NAMALWA (cell line): ENCODE measurements at regions not wholly inside any gene's neighbourhood (a gene's known extent, or its start where the extent isn't known, plus 50 kb on each side); places are given as distances from the start of the nearest gene placed in this dataset.

Experiments used
- DNase-seq: peaks from one replicate; pipeline ENCODE4 v3.0.0-alpha.2; 2015; ENCODE audit warnings: low spot score

- DNase-seq, result no peak
These were observed 403.0 kb upstream of the ID2 start for GRCh38 chr2:8278709-8279354.

DNA sequence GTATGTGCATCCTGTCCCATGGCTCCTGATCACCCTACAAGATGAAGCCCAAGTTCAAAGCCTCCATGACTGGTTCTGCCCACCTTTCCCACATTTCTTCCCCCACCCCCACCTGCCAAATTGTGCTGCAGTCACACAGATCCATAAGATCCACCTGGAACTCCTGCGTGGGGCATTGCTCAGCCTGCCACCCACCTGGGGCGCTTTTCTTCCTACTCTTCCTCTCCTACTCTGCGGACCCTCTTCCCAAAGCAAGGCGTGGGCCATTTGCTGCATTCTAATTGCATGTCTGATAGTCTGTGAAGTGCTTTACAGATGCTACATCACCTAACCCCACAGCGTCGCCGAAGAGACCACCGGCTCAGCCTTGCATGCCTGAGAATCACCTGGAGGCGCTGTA is 402.4 kb upstream of the ID2 start:
- DNase-seq, result no peak

DNA sequence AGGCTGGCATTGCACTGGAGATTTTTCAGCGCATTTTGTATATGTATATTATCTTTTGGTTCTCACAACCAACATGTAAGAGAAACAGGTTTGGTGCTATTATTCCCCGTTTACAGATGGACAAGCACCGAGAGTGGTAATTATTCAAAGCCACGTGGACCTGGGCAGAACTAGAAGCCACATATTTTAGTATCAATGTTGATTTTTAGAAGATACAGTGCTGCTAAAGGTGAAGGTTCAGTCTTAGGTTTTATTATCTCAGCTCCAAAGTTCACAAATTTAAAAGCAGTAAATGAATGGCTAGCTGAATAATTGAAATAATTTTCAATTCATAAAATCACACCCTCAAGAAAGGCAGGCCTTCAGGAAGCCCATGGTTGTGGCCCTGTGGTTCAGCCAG is 400.6 kb upstream of the ID2 start:
- no peak for DNase-seq

DNA sequence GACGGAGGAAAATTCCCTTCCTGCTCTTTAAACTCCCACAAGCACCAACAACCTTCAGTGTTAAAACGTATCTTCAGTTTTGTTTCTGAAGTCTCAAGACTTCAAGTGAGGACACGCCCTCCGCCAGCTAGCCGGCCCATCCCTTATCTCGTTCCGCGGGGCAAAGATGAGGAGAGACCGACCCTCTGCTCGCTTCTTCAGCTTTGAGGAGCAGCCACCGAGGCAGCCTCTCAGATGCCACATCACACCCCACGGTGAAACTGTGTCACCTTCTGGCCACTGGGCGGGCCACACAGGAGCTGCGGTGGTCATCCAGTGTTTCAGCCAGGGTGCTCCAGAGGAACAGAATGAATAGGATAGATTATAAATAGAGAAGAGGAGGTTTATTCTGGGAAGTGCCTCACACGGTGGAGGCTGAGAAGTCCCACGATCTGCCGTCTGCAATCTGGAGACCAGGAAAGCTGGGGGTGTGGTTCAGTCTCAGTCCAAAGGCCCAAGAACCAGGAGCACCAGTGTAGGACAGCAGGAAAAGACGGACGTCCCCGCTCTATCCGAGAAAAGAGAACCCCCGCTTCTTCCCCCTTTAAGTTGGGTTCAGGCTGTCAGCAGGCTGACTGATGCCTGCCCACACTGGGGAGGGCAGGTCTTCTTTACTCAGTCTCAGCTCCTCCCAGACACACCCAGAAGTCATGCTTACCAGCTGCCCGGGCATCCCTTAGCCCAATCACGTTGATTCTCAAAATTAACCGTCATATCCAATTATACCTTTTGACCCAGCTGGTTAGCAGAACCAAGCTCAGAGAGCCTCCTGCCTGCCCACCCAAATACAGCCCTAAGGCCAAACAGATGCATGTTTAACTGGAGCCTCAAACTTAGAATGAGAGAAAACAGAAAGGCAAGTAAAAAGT is 399.7 kb upstream of the ID2 start:
- no peak for DNase-seq

- no peak for DNase-seq
These were observed 399.0 kb upstream of the ID2 start for GRCh38 chr2:8282858-8283252.

DNA sequence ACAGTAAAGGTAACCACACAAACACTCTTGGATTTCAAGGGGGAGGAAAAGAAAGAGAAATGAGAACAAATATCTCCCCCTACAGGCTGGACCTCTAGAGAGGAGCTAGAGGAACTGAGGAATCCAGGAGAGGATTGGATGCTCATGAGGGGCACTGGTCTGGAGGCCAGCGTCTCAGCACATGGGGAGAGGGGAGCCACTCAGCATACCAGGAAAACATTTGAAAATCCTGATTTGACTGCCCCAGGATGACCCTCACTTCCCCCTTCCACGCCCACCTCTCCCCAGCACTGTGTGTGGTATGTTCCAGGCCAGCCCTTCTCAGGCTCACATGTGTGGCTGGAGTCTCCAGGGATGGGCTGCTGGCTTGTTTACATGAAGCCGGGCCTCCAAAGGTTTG is 396.8 kb upstream of the ID2 start:
- no peak for DNase-seq

DNA sequence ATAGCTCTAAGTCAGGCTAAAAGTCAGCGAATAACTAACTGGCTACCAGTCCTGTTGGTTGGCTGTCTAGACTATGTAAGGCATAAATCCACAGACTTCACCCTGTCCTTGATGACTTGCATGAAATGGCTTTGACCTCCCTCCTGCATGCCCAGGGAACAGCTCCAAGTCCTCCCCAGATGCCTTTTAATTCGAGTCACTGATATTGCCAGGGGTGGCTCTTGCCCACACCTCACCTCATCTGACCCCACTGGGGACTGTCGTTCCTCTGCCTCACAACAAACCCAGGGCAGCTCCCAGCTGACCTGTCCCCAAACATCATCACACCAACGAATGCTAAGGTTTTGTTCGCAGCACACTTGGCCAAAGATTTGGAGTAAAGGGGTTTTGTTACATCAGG is 396.0 kb upstream of the ID2 start:
- DNase-seq, result no peak

GRCh38 chr2:8288206-8288605 is 393.6 kb upstream of the ID2 start:
- DNase-seq, result no peak

DNA sequence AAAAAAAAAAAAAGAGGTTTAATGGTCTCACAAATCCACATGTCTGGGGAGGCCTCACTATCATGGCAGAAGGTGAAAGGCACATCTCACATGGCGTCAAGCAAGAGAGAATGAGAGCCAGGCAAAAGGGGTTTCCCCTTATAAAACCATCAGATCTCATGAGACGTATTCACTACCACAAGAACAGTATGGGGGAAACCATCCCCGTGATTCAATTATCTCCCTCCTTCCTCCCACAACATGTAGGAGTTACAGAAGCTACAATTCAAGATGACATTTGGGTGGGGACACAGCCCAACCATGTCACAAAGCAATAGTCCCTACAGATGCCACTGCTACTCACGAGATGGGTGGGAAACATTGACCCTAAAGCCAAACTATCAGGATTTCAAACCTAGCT is 392.7 kb upstream of the ID2 start:
- DNase-seq, result no peak

DNA sequence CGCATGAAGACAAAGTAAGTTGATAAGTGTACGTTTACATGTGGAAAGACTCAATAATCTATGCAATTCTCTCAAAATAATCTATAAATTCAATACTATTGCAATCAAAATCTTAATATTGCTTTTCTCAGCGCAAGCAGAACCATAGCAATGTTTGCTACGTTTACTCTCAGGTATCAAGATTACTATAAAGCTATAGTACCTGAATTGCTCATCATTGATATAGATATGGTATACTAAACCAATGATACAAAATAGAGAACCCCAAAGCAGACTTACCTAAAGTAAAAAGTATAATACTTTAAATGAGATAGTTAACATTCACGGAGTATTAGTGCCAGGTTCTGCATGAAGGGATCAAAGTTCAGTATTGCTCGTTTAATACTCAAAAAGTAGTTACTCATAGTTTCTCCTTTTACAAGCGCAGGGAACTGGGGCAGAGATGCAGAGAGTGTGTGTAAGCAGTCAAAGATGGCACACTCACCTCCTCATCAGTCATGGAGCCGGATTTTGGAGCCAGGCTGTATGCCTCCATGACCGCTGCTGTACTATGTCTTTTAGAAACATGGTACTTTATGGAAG is 391.0 kb upstream of the ID2 start:
- DNase-seq, result no peak

- DNase-seq, result no peak
These were observed 385.6 kb upstream of the ID2 start for GRCh38 chr2:8296306-8296705.

DNA sequence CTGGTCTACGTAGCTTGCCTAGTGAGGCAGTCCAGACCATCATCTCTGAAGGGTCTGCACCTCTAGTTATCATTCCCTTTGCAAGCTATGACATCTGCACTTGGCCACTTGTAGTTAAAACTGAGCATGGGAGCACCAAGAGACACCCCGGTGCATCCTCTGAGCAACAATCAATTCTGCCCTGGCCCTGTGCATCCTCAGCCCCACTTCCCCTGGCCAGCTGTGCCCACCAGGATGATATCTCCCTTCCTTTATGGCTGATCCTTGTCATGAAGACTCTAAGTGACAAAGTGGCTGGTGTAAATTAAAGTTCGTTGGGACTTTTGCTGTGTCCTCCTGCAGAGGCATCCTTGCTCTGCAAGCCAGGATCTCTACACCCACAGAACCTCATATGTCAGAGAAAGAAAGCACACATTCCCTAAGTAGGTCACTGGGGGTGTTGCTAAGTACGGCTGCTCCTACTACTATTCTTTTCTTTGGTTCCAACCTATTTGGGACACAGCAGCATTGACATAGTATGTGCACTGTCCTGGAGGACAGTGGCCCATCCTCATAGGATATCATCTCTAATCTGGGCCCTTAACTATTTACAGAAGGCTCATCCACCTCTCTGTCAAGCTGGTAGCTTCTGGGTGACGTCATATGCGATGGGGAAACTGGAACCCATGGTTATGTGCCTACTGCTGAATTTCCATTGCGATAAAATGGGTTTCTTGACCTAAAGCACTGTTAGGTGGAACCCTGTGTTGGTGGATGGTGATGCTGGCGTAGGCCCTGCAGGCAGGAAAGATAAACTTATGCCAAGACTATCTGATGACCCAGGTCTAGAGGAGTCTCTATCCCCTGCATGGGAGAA is 384.3 kb upstream of the ID2 start:
- DNase-seq, result no peak

GRCh38 chr2:8298783-8299182 is 383.1 kb upstream of the ID2 start:
- DNase-seq, result peak; percentile 37

DNA sequence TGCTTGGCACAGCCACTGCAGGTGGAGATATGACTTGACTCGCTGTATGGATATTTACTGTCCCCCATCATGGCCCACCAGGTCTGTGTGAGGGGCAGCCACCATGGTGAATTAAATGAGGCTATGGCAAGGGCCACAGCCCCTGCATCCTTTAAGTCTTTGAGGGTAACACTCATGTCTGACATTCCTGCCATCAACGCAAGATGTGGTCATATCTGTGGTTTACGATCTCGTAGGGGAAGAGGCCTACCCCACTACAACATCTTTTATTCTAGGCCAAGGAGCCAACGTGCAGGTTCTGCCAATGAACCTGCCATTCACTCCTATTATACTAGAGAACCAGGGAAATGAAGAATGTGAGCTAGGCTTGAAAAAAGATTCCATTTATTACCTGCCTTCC is 381.6 kb upstream of the ID2 start:
- DNase-seq, result no peak

- DNase-seq, result no peak
These were observed 381.0 kb upstream of the ID2 start for GRCh38 chr2:8300905-8301304.

DNA sequence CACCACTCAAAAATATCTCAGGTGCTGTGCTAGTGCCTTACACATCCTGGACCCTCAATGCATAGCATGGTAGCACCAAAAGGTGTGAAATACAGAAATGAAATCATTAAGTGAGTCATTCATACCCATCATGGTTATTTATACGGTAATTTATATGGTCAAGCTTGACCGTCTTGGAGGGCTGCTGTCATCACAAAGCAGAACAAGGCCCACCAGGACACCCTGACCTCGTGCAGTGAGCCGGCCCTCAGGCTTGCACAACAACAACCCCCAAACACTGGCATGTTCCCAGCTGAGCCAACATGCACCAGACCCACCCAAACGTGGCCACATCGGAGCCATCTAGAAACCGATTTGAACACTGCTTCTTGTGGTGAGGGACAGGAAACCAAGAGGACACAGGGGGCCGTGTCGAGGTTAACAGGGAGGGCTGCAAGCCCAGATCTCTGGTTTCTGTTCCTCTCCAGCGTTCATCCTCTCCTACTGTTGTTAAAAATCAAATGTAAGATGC is 378.5 kb upstream of the ID2 start:
- peak; percentile 88 for DNase-seq

DNA sequence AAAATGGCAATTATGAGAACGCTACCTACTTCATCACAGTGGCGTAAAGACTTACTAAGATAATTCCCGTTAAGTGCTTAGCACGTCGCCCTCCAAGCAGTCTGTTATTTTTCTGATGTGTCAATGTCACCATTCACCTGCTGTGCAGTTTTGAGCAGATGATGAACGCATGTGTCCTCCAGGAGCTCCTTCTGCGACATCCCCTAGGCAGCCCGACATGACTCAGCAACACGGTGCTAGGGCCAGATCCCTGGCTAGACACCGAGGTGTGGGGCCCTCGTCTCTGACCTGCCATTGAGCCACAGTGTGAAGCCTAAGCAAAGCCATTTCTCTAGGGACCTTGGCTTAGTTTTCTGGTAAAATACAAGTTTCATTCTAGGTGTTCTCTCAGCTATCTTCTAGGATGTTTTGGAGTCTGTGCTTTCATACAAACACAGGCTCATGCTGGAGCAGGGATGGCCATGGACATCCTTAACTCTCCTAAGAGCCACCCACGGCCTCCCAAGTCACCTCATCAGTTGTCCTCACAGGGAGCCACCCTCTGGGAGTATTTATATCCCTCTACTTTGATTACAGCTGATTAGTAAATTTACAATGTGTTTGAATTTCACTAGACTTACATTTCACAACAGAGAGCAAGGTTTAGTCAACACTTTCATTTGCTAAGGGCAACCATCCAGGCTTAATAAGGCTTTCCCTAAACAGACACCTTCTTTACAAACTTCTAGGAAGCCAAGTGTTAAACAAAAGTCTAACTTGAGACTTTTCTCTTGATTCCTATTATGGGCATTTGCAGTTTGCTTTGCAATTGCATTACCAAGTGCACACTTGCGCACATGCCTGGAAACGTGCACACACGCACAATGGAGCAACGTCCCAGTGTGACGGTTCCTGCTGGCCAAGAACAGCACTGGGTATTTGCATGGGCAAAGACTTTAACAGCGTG is 376.8 kb upstream of the ID2 start:
- no peak for DNase-seq

- DNase-seq, result no peak
These were observed 375.1 kb upstream of the ID2 start for GRCh38 chr2:8306530-8307351.

DNA sequence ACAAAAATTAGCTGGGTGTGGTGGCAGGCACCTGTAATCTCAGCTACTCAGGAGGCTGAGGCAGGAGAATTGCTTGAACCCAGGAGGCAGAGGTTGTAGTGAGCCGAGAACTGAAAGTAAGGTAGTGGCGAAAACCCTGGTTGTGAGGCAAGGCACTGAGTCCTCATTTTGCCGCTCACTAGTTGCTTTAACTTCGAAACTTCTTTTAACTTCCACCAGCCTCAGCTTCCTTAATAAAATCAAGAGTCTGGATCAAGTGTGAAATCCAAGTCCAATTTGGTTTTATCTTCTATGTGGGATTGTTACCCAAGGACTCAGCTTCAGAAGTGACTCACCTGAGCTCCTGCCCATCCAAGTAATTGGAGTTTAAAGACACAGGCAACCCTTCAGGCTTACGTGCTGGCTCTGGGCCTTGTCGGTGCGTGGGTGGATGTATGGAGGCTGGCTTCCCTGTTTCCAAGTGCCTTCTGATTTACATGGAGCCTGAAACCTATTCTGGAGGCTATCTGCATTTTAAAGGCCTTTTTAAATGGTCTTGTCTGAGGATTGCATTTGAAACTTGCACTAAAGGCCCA is 374.2 kb upstream of the ID2 start:
- DNase-seq, result no peak

- DNase-seq, result no peak
These were observed 372.7 kb upstream of the ID2 start for GRCh38 chr2:8309131-8309530.
